AG10803 (cell line): ENCODE measurements at regions not wholly inside any gene's neighbourhood (a gene's known extent, or its start where the extent isn't known, plus 50 kb on each side); places are given as distances from the start of the nearest gene placed in this dataset.
"Not testable (repeated sequence)": the region's sequence is repeated elsewhere in the genome, so short reads cannot be mapped to it uniquely, and the experiment has no call there.

Experiments used
- DNase-seq: peaks from one replicate; pipeline ENCODE4 v3.0.0; 2010; ENCODE audit warnings: low read depth
- H3K4me3 ChIP-seq: 2 replicates; pipeline ENCODE4 v1.5.1; 2011; ENCODE audit warnings: mild to moderate bottlenecking, low read length, control low read depth
- TF ChIP-seq, protein P1 (sequence below): conservative IDR thresholded peaks from 2 replicates; pipeline ENCODE4 v1.5.1; 2011; ENCODE audit warnings: mild to moderate bottlenecking, low read length, control low read depth, inconsistent platforms

GRCh38 chr6:110545081-110545872, 68.9 kb upstream of the SLC22A16 start:
- H3K4me3 ChIP-seq = no peak overlapping the region
- TF ChIP-seq, protein P1, sequence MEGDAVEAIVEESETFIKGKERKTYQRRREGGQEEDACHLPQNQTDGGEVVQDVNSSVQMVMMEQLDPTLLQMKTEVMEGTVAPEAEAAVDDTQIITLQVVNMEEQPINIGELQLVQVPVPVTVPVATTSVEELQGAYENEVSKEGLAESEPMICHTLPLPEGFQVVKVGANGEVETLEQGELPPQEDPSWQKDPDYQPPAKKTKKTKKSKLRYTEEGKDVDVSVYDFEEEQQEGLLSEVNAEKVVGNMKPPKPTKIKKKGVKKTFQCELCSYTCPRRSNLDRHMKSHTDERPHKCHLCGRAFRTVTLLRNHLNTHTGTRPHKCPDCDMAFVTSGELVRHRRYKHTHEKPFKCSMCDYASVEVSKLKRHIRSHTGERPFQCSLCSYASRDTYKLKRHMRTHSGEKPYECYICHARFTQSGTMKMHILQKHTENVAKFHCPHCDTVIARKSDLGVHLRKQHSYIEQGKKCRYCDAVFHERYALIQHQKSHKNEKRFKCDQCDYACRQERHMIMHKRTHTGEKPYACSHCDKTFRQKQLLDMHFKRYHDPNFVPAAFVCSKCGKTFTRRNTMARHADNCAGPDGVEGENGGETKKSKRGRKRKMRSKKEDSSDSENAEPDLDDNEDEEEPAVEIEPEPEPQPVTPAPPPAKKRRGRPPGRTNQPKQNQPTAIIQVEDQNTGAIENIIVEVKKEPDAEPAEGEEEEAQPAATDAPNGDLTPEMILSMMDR = no peak
- DNase-seq = no peak

GRCh38 chr6:110544472-110544871, 68.1 kb upstream of the SLC22A16 start:
- TF ChIP-seq, protein P1 = no peak
- no peak overlapping the region for H3K4me3 ChIP-seq
- DNase-seq = no peak

- H3K4me3 ChIP-seq = no peak overlapping the region
- DNase-seq = no peak
- TF ChIP-seq, protein P1 = no peak
Measured at GRCh38 chr6:110543106-110543505, 66.7 kb upstream of the SLC22A16 start.

GRCh38 chr6:110542311-110543024, 66.1 kb upstream of the SLC22A16 start:
- H3K4me3 ChIP-seq = no peak overlapping the region
- TF ChIP-seq, protein P1 = no peak
- DNase-seq = peak; percentile 43

GRCh38 chr6:110541701-110542309, 65.4 kb upstream of the SLC22A16 start:
- TF ChIP-seq, protein P1 = no peak
- peak; percentile 44 for DNase-seq
- H3K4me3 ChIP-seq = no peak overlapping the region

GRCh38 chr6:110539277-110540019, 63.0 kb upstream of the SLC22A16 start:
- DNase-seq = peak; percentile 15
- not testable (repeated sequence) for H3K4me3 ChIP-seq
